DND-41 (cell line): ENCODE measurements at regions not wholly inside any gene's neighbourhood (a gene's known extent, or its start where the extent isn't known, plus 50 kb on each side); places are given as distances from the start of the nearest gene placed in this dataset.

Experiments
- ATAC-seq: fragments of 200-7000 bp; cut with Tn5 transposase; 3 replicates; pipeline ENCODE4 v1.9.1; 2021; ENCODE audit warnings: low read depth; ENCODE audit not compliant: insufficient read depth
- DNase-seq: peaks from one replicate; pipeline ENCODE4 v3.0.0-alpha.2; 2020
- H2AFZ ChIP-seq: 2 replicates; pipeline ENCODE4 v1.6.0; 2012; ENCODE audit warnings: low read depth, low read length
- H3K27ac ChIP-seq: 2 replicates; pipeline ENCODE4 v1.5.1; 2012; ENCODE audit warnings: low read length, inconsistent platforms
- H3K27me3 ChIP-seq: fragments of 200-600 bp; sonication (generic); 2 replicates; pipeline ENCODE4 v1.6.0; 2012; ENCODE audit warnings: low read length, mild to moderate bottlenecking, inconsistent platforms; ENCODE audit not compliant: insufficient read depth, poor library complexity
- H3K36me3 ChIP-seq: 2 replicates; pipeline ENCODE4 v1.5.1; 2012; ENCODE audit warnings: low read length, inconsistent platforms; ENCODE audit not compliant: insufficient read depth
- H3K4me1 ChIP-seq: 2 replicates; pipeline ENCODE4 v1.5.1; 2012; ENCODE audit warnings: mild to moderate bottlenecking, low read length; ENCODE audit not compliant: insufficient read depth
- H3K4me2 ChIP-seq: 2 replicates; pipeline ENCODE4 v1.6.0; 2012; ENCODE audit warnings: mild to moderate bottlenecking, moderate library complexity, low read length, inconsistent platforms; ENCODE audit not compliant: insufficient read depth
- H3K4me3 ChIP-seq, 2 experiments: fragments of 200-600 bp in 1 of 2; shearing (Covaris generic) in 1 of 2; 2 replicates each; pipeline ENCODE4 v1.5.1; 2012 to 2016; ENCODE audit warnings: inconsistent platforms in 2 of 2, low read length in 2 of 2, mild to moderate bottlenecking in 2 of 2, low read depth in 1 of 2, moderate library complexity in 1 of 2
- H3K79me2 ChIP-seq: 2 replicates; pipeline ENCODE4 v1.6.0; 2012; ENCODE audit warnings: low read length, inconsistent platforms; ENCODE audit not compliant: insufficient read depth
- H3K9ac ChIP-seq: 2 replicates; pipeline ENCODE4 v1.6.0; 2012; ENCODE audit warnings: low read depth, mild to moderate bottlenecking, inconsistent platforms, low read length, moderate library complexity
- H3K9me3 ChIP-seq: 2 replicates; pipeline ENCODE4 v1.5.1; 2012; ENCODE audit warnings: low read length, moderate library complexity, mild to moderate bottlenecking, inconsistent platforms; ENCODE audit not compliant: insufficient read depth, severe bottlenecking
- H4K20me1 ChIP-seq: 2 replicates; pipeline ENCODE4 v1.6.0; 2012; ENCODE audit warnings: low read length; ENCODE audit not compliant: insufficient read depth
- EZH2 ChIP-seq: IDR thresholded peaks from 3 replicates; pipeline ENCODE4 v1.6.1; 2012; ENCODE audit warnings: borderline replicate concordance, low read depth, mild to moderate bottlenecking, moderate library complexity, low read length, inconsistent platforms; ENCODE audit not compliant: severe bottlenecking
- TF ChIP-seq, protein P1 (sequence below): IDR thresholded peaks from 2 replicates; pipeline ENCODE4 v1.5.1; 2012; ENCODE audit warnings: borderline replicate concordance, low read length, moderate library complexity, mild to moderate bottlenecking; ENCODE audit not compliant: poor library complexity, severe bottlenecking; ENCODE audit errors: extremely low read depth

DNA sequence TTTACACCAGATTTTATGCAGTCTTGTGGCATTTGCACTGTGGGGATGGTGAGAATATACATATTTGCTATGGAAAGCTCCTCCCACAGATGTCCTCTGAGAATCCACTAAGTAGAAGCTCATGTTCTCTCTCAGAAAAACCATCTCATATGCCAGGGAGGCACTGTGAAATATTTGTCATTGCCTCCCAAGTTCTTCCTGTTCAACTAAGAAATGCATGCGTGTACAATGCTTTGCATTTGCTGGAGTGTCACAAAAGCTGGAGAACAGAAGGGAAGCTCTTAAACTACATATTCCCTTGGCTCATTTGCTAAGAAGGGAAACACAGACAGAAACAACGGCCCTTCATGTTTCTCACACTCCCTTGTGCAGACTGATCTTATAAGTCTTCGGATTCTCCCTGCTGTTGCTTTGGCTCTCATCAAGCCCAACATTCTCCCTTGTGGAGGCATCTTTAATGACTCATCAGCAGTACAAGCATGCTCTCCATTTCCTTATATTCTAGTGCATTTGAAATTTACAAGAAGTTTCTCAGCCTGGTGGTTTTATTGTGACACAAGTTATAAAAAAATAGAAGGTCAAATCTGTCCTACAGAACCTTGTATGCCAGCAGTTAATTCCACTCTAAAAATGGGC, 220.6 kb downstream of the TRIM36 start:
- Histone ChIP-seq H3K9me3 (no peaks in the 10 kb centered on the region), H3K9ac (no peak overlapping the region), H4K20me1 (no peaks in the 10 kb centered on the region), H3K4me2 (no peak overlapping the region), H3K27me3 (no peaks in the 10 kb centered on the region), H3K4me1 (no peaks in the 10 kb centered on the region), H3K4me3 (no peak overlapping the region), H3K27ac (no peak overlapping the region), H3K79me2 (no peaks in the 10 kb centered on the region), H2AFZ (no peak overlapping the region), H3K36me3 (no peaks in the 10 kb centered on the region)
- DNase-seq (no peak), ATAC-seq (no peak)
- TF ChIP-seq, protein P1, sequence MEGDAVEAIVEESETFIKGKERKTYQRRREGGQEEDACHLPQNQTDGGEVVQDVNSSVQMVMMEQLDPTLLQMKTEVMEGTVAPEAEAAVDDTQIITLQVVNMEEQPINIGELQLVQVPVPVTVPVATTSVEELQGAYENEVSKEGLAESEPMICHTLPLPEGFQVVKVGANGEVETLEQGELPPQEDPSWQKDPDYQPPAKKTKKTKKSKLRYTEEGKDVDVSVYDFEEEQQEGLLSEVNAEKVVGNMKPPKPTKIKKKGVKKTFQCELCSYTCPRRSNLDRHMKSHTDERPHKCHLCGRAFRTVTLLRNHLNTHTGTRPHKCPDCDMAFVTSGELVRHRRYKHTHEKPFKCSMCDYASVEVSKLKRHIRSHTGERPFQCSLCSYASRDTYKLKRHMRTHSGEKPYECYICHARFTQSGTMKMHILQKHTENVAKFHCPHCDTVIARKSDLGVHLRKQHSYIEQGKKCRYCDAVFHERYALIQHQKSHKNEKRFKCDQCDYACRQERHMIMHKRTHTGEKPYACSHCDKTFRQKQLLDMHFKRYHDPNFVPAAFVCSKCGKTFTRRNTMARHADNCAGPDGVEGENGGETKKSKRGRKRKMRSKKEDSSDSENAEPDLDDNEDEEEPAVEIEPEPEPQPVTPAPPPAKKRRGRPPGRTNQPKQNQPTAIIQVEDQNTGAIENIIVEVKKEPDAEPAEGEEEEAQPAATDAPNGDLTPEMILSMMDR: no peak
- TF ChIP-seq EZH2: no peak

DNA sequence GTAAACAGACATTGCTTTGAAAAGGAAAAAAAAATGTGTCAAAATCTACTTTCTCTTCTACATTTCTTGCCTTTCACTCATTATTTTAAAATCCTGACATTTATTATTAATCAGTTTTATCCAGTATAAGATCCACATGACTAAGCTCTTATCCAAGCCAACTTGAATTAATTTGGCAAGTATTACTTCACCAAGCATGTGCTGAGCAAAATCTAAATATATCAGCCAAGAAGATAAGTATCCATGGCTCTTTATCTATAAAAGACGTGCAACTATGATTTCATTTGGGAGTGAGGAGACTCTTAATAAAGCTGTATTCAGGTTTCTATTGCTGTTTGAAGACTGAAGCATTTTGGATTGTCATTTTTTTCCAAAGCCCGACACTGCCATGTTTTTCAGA, 221.3 kb downstream of the TRIM36 start:
- TF ChIP-seq, protein P1: no peak
- Histone ChIP-seq H3K9me3 (no peaks in the 10 kb centered on the region), H3K36me3 (no peaks in the 10 kb centered on the region), H3K79me2 (no peaks in the 10 kb centered on the region), H4K20me1 (no peaks in the 10 kb centered on the region), H3K9ac (no peak overlapping the region), H3K4me1 (no peaks in the 10 kb centered on the region), H3K4me3 (no peak overlapping the region), H2AFZ (no peak overlapping the region), H3K4me2 (no peak overlapping the region), H3K27me3 (no peaks in the 10 kb centered on the region), H3K27ac (no peak overlapping the region)
- ATAC-seq: no peak
- no peak for DNase-seq

DNA sequence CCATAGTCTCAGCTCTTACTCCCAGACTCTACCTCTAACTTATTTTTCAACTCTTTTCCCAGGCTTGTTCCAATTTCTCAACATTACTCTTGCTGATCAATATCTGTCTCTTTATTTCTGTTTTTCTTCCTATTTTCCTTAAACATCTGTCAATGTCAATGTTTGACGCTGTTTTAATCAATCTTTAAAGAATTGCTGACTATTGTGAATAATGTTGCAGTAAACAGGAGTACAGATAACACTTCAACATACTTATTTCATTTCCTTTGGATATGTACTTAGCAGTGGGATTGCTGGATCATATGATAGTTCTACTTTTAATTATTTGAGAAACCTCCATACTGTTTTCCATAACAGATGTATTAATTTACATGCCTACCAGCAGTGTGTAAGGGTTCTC, 229.0 kb downstream of the TRIM36 start:
- H3K4me1 ChIP-seq: no peaks in the 10 kb centered on the region
- no peaks in the 10 kb centered on the region for H4K20me1 ChIP-seq
- H3K36me3 ChIP-seq: no peaks in the 10 kb centered on the region
- no peak overlapping the region for H3K4me2 ChIP-seq
- H3K9ac ChIP-seq: no peak overlapping the region
- DNase-seq: no peak
- H3K27ac ChIP-seq: no peak overlapping the region
- peaks cover 15% of the 10 kb centered on the region for H3K9me3 ChIP-seq
- TF ChIP-seq EZH2: no peak
- TF ChIP-seq, protein P1: no peak
- H3K27me3 ChIP-seq: no peaks in the 10 kb centered on the region
- no peaks in the 10 kb centered on the region for H3K79me2 ChIP-seq
- no peak overlapping the region for H3K4me3 ChIP-seq
- no peak overlapping the region for H2AFZ ChIP-seq
- no peak for ATAC-seq

DNA sequence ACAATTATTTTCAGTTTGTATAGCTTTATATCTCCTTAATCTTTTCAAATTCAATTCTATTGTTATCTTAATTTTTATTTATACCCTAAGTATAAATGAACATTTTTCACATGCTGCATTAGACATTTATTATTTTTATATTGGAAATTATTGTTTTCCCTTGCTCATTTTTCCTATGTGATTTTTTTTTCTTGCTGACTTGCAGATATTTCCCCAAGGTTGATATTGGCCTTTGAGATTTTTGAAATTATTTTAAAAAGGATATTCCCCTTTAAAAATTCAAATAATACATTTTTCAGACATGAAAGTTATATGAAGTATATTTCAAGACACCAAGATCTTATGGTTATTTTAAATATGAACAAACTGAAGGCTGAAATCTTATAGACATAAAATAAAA, 234.2 kb downstream of the TRIM36 start:
- ATAC-seq (no peak), DNase-seq (no peak)
- H3K36me3 ChIP-seq: no peaks in the 10 kb centered on the region
- H3K9ac ChIP-seq: no peak overlapping the region
- no peaks in the 10 kb centered on the region for H3K79me2 ChIP-seq
- TF ChIP-seq, protein P1: no peak
- TF ChIP-seq EZH2: no peak
- no peak overlapping the region for H3K27ac ChIP-seq
- H3K27me3 ChIP-seq: no peaks in the 10 kb centered on the region
- H3K9me3 ChIP-seq: peaks cover 15% of the 10 kb centered on the region
- no peak overlapping the region for H3K4me3 ChIP-seq
- no peaks in the 10 kb centered on the region for H3K4me1 ChIP-seq
- H4K20me1 ChIP-seq: no peaks in the 10 kb centered on the region
- no peak overlapping the region for H2AFZ ChIP-seq
- no peak overlapping the region for H3K4me2 ChIP-seq
